Caco-2 (cell line): ENCODE measurements at regions not wholly inside any gene's neighbourhood (a gene's known extent, or its start where the extent isn't known, plus 50 kb on each side); places are given as distances from the start of the nearest gene placed in this dataset.

Experiments
- BruUV-seq: library from RNA; stranded (reverse); fragments of 400-500 nt; replicated peaks from 2 replicates; lab custom pipeline; 2021; lab: Mats Ljungman, UMichigan
- CTCF ChIA-PET: fragments of 300-600 bp; sonication (Branson Sonifier 250); formaldehyde crosslinking; loops from one replicate; lab custom pipeline; 2022; ENCODE audit warnings: antibody characterized with exemption; lab: Charles Lee
- POLR2A ChIA-PET: fragments of 300-600 bp; sonication (Branson Sonifier 250); formaldehyde crosslinking; loops from one replicate; lab custom pipeline; 2022; ENCODE audit warnings: antibody characterized with exemption; lab: Charles Lee
- DNase-seq, 2 experiments: peaks; one replicate each; pipeline versions ENCODE4 v3.0.0 to v3.0.0-alpha.2; 2020 to 2022
- H3K27me3 ChIP-seq: replicated peaks from 2 replicates; pipeline ENCODE4 v1.6.0; 2011; ENCODE audit warnings: low read length; ENCODE audit not compliant: control insufficient read depth, insufficient read depth
- H3K36me3 ChIP-seq: 2 replicates; pipeline ENCODE4 v1.5.1; 2011; ENCODE audit warnings: low read length; ENCODE audit not compliant: control insufficient read depth, insufficient read depth
- H3K4me1 ChIP-seq: fragments of 250-450 bp; sonication (Bioruptor Pico); 2 replicates; pipeline ENCODE4 v1.5.1; 2020; ENCODE audit warnings: mild to moderate bottlenecking
- H3K4me3 ChIP-seq: 2 replicates; pipeline ENCODE4 v1.5.1; 2011; ENCODE audit warnings: low read depth, mild to moderate bottlenecking, control low read depth, low read length
- H3K9me3 ChIP-seq: fragments of 250-450 bp; sonication (Bioruptor Pico); 2 replicates; pipeline ENCODE4 v1.5.1; 2020; ENCODE audit warnings: mild to moderate bottlenecking, moderate library complexity
- H3K27ac Mint-ChIP-seq: one replicate; pipeline ENCODE4 v1.8.0; 2022; ENCODE audit warnings: mixed read lengths; ENCODE audit not compliant: unreplicated experiment
- H3K27me3 Mint-ChIP-seq: one replicate; pipeline ENCODE4 v1.8.0; 2022; ENCODE audit warnings: mixed read lengths; ENCODE audit not compliant: insufficient read depth, unreplicated experiment
- H3K36me3 Mint-ChIP-seq: one replicate; pipeline ENCODE4 v1.8.0; 2022; ENCODE audit warnings: mild to moderate bottlenecking, mixed read lengths; ENCODE audit not compliant: insufficient read depth, unreplicated experiment
- H3K4me1 Mint-ChIP-seq: one replicate; pipeline ENCODE4 v1.8.0; 2022; ENCODE audit warnings: low read depth, mixed read lengths; ENCODE audit not compliant: unreplicated experiment
- H3K4me3 Mint-ChIP-seq: one replicate; pipeline ENCODE4 v1.8.0; 2022; ENCODE audit warnings: mild to moderate bottlenecking, moderate library complexity, mixed read lengths; ENCODE audit not compliant: unreplicated experiment
- H3K9me3 Mint-ChIP-seq: one replicate; pipeline ENCODE4 v1.8.0; 2022; ENCODE audit warnings: mixed read lengths; ENCODE audit not compliant: unreplicated experiment
- intact Hi-C: fragments of 100-400 bp; cut with micrococcal nuclease; formaldehyde crosslinking; loops from one replicate; pipeline ENCODE4 v1.10.0; 2022; ENCODE audit not compliant: unreplicated experiment
- TF ChIP-seq, protein P1 (sequence below), 2 experiments: fragments of 200-600 bp in 1 of 2; IDR thresholded peaks; 1 replicate in 1 of 2; 2 replicates in 1 of 2; pipeline versions ENCODE4 v1.5.1 to v1.8.0; 2011 to 2022; ENCODE audit warnings: antibody characterized with exemption in 1 of 2, control low read depth in 1 of 2, inconsistent platforms in 1 of 2, low read depth in 1 of 2, low read length in 1 of 2, mild to moderate bottlenecking in 1 of 2, moderate library complexity in 1 of 2; ENCODE audit not compliant: insufficient read depth in 1 of 2, severe bottlenecking in 1 of 2, unreplicated experiment in 1 of 2

DNA sequence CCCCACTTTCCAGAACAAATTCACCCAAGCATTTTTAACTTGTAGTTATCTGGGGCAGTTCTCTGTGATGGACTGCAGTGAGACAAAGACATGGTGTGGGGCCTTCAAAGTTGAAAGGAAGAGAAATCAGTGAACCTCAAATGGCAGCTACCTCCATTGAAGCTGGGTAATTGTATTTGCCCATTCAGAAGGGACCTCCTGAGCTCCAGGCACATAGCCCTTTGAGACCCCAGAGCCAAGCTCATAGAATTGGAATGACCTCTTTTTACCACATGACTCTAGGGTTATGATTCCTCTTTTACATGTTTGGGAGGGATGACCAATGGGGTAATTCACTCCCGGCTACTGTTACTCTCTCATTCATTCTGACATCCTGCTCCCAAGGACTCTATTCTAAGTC lies 368.4 kb upstream of the ITGA1 start:
- no peak overlapping the region for H3K4me3 Mint-ChIP-seq
- POLR2A ChIA-PET, result no interaction called here
- H3K36me3 ChIP-seq, result no peaks in the 10 kb centered on the region
- TF ChIP-seq, protein P1, sequence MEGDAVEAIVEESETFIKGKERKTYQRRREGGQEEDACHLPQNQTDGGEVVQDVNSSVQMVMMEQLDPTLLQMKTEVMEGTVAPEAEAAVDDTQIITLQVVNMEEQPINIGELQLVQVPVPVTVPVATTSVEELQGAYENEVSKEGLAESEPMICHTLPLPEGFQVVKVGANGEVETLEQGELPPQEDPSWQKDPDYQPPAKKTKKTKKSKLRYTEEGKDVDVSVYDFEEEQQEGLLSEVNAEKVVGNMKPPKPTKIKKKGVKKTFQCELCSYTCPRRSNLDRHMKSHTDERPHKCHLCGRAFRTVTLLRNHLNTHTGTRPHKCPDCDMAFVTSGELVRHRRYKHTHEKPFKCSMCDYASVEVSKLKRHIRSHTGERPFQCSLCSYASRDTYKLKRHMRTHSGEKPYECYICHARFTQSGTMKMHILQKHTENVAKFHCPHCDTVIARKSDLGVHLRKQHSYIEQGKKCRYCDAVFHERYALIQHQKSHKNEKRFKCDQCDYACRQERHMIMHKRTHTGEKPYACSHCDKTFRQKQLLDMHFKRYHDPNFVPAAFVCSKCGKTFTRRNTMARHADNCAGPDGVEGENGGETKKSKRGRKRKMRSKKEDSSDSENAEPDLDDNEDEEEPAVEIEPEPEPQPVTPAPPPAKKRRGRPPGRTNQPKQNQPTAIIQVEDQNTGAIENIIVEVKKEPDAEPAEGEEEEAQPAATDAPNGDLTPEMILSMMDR (IDR thresholded peaks at IDR 0.05; ENCODE audit: insufficient read depth in 1 of 2, low read depth in 1 of 2, low read length in 1 of 2, severe bottlenecking in 1 of 2, unreplicated experiment in 1 of 2), result no peak
- no peaks in the 10 kb centered on the region for H3K9me3 Mint-ChIP-seq
- CTCF ChIA-PET, result no interaction called here
- H3K4me1 ChIP-seq, result peaks cover 2% of the 10 kb centered on the region; the same call in 1 of the 2 replicates
- BruUV-seq, result no TSS peak
- no peaks in the 10 kb centered on the region for H3K27me3 Mint-ChIP-seq
- H3K4me3 ChIP-seq, result no peak overlapping the region
- H3K4me1 Mint-ChIP-seq, result peaks cover 3% of the 10 kb centered on the region
- DNase-seq, result no peak
- no peaks in the 10 kb centered on the region for H3K9me3 ChIP-seq
- no peaks in the 10 kb centered on the region for H3K36me3 Mint-ChIP-seq
- intact Hi-C loops, result no loop called here
- no peak overlapping the region for H3K27ac Mint-ChIP-seq
- H3K27me3 ChIP-seq, result no peaks in the 10 kb centered on the region

DNA sequence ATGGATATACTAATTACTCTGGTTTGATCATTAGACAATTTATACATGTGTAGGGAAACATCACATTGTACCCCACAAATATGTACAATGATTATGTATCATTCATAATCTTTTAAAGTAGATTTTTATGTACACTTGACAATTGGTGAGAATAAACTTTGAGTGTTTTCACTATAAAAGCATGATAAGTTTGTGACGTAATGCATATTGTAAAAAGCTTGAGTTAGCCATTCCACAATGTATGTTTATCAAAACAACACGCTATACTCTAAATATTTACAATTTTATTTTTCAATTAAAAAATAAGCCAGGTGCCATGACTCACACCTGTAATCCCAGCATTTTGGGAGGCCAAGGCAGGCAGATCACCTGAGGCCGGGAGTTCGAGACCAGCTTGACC lies 360.1 kb upstream of the ITGA1 start:
- Mint-ChIP-seq H3K27ac (no peak overlapping the region), H3K4me3 (no peak overlapping the region), H3K9me3 (peaks cover 12% of the 10 kb centered on the region), H3K36me3 (no peaks in the 10 kb centered on the region), H3K4me1 (peaks cover 10% of the 10 kb centered on the region), H3K27me3 (no peaks in the 10 kb centered on the region)
- ChIA-PET POLR2A (no interaction called here), CTCF (no interaction called here)
- BruUV-seq, result no TSS peak
- H3K27me3 ChIP-seq, result no peaks in the 10 kb centered on the region
- no peak overlapping the region for H3K4me3 ChIP-seq
- peaks cover 3% of the 10 kb centered on the region; the same call in 1 of the 2 replicates for H3K4me1 ChIP-seq
- DNase-seq, result no peak
- intact Hi-C loops, result no loop called here
- peaks cover 8% of the 10 kb centered on the region; the same call in 1 of the 2 replicates for H3K9me3 ChIP-seq
- TF ChIP-seq, protein P1 (IDR thresholded peaks at IDR 0.05; ENCODE audit: insufficient read depth in 1 of 2, low read depth in 1 of 2, low read length in 1 of 2, severe bottlenecking in 1 of 2, unreplicated experiment in 1 of 2), result no peak
- H3K36me3 ChIP-seq, result no peaks in the 10 kb centered on the region

DNA sequence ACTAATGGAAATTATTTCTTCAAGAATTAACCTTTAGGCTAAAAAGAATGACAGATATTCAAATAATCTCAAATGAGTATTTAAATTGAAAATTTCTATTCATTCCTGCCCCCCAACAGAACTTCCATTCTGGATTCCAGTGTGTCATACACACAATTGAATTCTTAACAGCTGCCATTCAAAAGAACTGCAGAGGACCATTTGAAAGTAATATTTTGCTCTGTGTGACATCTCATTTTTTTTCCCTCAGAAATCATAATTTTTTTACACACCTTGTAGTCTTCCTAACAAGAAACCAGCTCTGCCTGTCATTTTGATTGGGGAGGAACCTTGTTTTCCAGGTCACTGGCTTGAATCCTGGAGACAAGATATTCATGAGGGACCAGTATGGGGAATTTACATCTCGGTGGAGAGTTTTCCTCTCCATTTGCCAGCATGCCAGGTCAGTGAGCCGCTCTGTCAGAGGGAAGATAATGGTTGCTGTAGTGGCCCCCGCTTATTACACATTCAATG lies 358.7 kb upstream of the ITGA1 start:
- intact Hi-C loops, result no loop called here
- Mint-ChIP-seq H3K4me3 (no peak overlapping the region), H3K27ac (no peak overlapping the region), H3K27me3 (no peaks in the 10 kb centered on the region), H3K4me1 (peaks cover 10% of the 10 kb centered on the region), H3K9me3 (peaks cover 12% of the 10 kb centered on the region), H3K36me3 (no peaks in the 10 kb centered on the region)
- Histone ChIP-seq H3K4me3 (no peak overlapping the region), H3K27me3 (no peaks in the 10 kb centered on the region), H3K9me3 (peaks cover 9% of the 10 kb centered on the region; the same call in 1 of the 2 replicates), H3K4me1 (peaks cover 3% of the 10 kb centered on the region; the same call in 1 of the 2 replicates), H3K36me3 (no peaks in the 10 kb centered on the region)
- no TSS peak for BruUV-seq
- POLR2A ChIA-PET, result no interaction called here
- DNase-seq, result no peak
- TF ChIP-seq, protein P1 (IDR thresholded peaks at IDR 0.05; ENCODE audit: insufficient read depth in 1 of 2, low read depth in 1 of 2, low read length in 1 of 2, severe bottlenecking in 1 of 2, unreplicated experiment in 1 of 2), result no peak
- CTCF ChIA-PET, result no interaction called here
